Activated T-cell treated with anti-CD3 and anti-CD28 coated beads, Interleukin-2, amount 50 U/mL, for 72 hours (primary cell): ENCODE measurements at regions not wholly inside any gene's neighbourhood (a gene's known extent, or its start where the extent isn't known, plus 50 kb on each side); places are given as distances from the start of the nearest gene placed in this dataset.

Experiments used
- ATAC-seq, 2 donors: fragments of 150-1000 bp; cut with Tn5 transposase; replicated peaks in 1 of 2; 2 replicates each; pipeline ENCODE4 v1.10.0; 2021; ENCODE audit warnings: moderate library complexity in 2 of 2, mild to moderate bottlenecking in 1 of 2
- DNase-seq, 2 donors: peaks; one replicate each; pipeline ENCODE4 v3.0.0; 2021 to 2022; ENCODE audit warnings: mixed read lengths in 1 of 2
- H3K27ac Mint-ChIP-seq: one replicate; pipeline ENCODE4 v1.8.0; 2022; ENCODE audit warnings: mild to moderate bottlenecking, moderate library complexity, mixed read lengths
- H3K27me3 Mint-ChIP-seq: one replicate; pipeline ENCODE4 v1.8.0; 2022; ENCODE audit warnings: low read depth, mixed read lengths
- H3K36me3 Mint-ChIP-seq, 2 donors: one replicate each; pipeline ENCODE4 v1.8.0; 2022; ENCODE audit warnings: mixed read lengths in 2 of 2, mild to moderate bottlenecking in 1 of 2; ENCODE audit not compliant: insufficient read depth in 2 of 2
- H3K4me1 Mint-ChIP-seq: one replicate; pipeline ENCODE4 v1.8.0; 2022; ENCODE audit warnings: low read depth, mixed read lengths
- H3K4me3 Mint-ChIP-seq, 2 donors: one replicate each; pipeline ENCODE4 v1.8.0; 2022; ENCODE audit warnings: mild to moderate bottlenecking in 2 of 2, mixed read lengths in 2 of 2, moderate library complexity in 2 of 2
- H3K9me3 Mint-ChIP-seq, 2 donors: one replicate each; pipeline ENCODE4 v1.8.0; 2022; ENCODE audit warnings: mixed read lengths in 2 of 2

- H3K27me3 Mint-ChIP-seq, result peaks cover 81% of the 10 kb centered on the region
These were observed 67.6 kb downstream of the FOXD1 start for GRCh38 chr5:73380710-73381589.

GRCh38 chr5:73380041-73380440 lies 68.5 kb downstream of the FOXD1 start:
- Mint-ChIP-seq H3K36me3 (peaks cover 7 to 13% of the 10 kb centered on the region in 2 donors), H3K27ac (no peak overlapping the region), H3K4me1 (peaks cover 16% of the 10 kb centered on the region), H3K9me3 (peaks cover 2% of the 10 kb centered on the region in 2 donors), H3K27me3 (peaks cover 84% of the 10 kb centered on the region), H3K4me3 (no peak overlapping the region)
- DNase-seq (no peak), ATAC-seq (no peak)

More at GRCh38 chr5:73380710-73381589, 67.6 kb downstream of the FOXD1 start:
- H3K36me3 Mint-ChIP-seq, result peaks cover 10 to 17% of the 10 kb centered on the region in 2 donors
- ATAC-seq (no peak), DNase-seq (no peak)
- H3K4me3 Mint-ChIP-seq, result peak overlapping the region; percentile 72 to 78
- no peak overlapping the region for H3K27ac Mint-ChIP-seq
- H3K4me1 Mint-ChIP-seq, result peaks cover 16% of the 10 kb centered on the region
- H3K9me3 Mint-ChIP-seq, result peaks cover 5% of the 10 kb centered on the region in 2 donors

GRCh38 chr5:73379435-73379834 lies 69.1 kb downstream of the FOXD1 start:
- H3K4me3 Mint-ChIP-seq, result no peak overlapping the region
- H3K27ac Mint-ChIP-seq, result no peak overlapping the region
- peaks cover 0 to 2% of the 10 kb centered on the region in 2 donors for H3K9me3 Mint-ChIP-seq
- ATAC-seq, result no peak
- peaks cover 16% of the 10 kb centered on the region for H3K4me1 Mint-ChIP-seq
- H3K36me3 Mint-ChIP-seq, result peaks cover 4 to 8% of the 10 kb centered on the region in 2 donors
- no peak for DNase-seq
- H3K27me3 Mint-ChIP-seq, result peaks cover 84% of the 10 kb centered on the region

- peaks cover 2% of the 10 kb centered on the region in 2 donors for H3K36me3 Mint-ChIP-seq
- DNase-seq, result no peak
- H3K4me1 Mint-ChIP-seq, result peaks cover 16% of the 10 kb centered on the region
- peaks cover 82% of the 10 kb centered on the region for H3K27me3 Mint-ChIP-seq
- H3K27ac Mint-ChIP-seq, result no peak overlapping the region
- no peak overlapping the region for H3K4me3 Mint-ChIP-seq
- ATAC-seq, result no peak
- H3K9me3 Mint-ChIP-seq, result peaks cover 0 to 2% of the 10 kb centered on the region in 2 donors
These were observed 69.8 kb downstream of the FOXD1 start for GRCh38 chr5:73378765-73379164.

GRCh38 chr5:73378070-73378469 lies 70.5 kb downstream of the FOXD1 start:
- Mint-ChIP-seq H3K27ac (no peak overlapping the region), H3K4me3 (no peak overlapping the region), H3K27me3 (peaks cover 82% of the 10 kb centered on the region), H3K9me3 (no peaks in the 10 kb centered on the region), H3K36me3 (peaks cover 1 to 2% of the 10 kb centered on the region in 2 donors), H3K4me1 (peaks cover 16% of the 10 kb centered on the region)
- DNase-seq (no peak), ATAC-seq (no peak)

- ATAC-seq (no peak), DNase-seq (no peak)
- Mint-ChIP-seq H3K36me3 (peaks cover 0 to 1% of the 10 kb centered on the region in 2 donors), H3K4me3 (no peak overlapping the region), H3K27ac (no peak overlapping the region), H3K9me3 (no peaks in the 10 kb centered on the region), H3K27me3 (peaks cover 84% of the 10 kb centered on the region), H3K4me1 (peaks cover 16% of the 10 kb centered on the region)
These were observed 71.9 kb downstream of the FOXD1 start for GRCh38 chr5:73376618-73377170.

- peaks cover 12% of the 10 kb centered on the region for H3K4me1 Mint-ChIP-seq
- peaks cover 0 to 1% of the 10 kb centered on the region in 2 donors for H3K36me3 Mint-ChIP-seq
- ATAC-seq (no peak), DNase-seq (no peak)
- peaks cover 86% of the 10 kb centered on the region for H3K27me3 Mint-ChIP-seq
- no peaks in the 10 kb centered on the region for H3K9me3 Mint-ChIP-seq
- H3K4me3 Mint-ChIP-seq, result no peak overlapping the region
- no peak overlapping the region for H3K27ac Mint-ChIP-seq
These were observed 72.6 kb downstream of the FOXD1 start for GRCh38 chr5:73375949-73376348.

- Mint-ChIP-seq H3K27ac (no peak overlapping the region), H3K4me1 (peaks cover 5% of the 10 kb centered on the region), H3K9me3 (no peaks in the 10 kb centered on the region), H3K36me3 (no peaks in the 10 kb centered on the region), H3K27me3 (peaks cover 79% of the 10 kb centered on the region), H3K4me3 (no peak overlapping the region)
- no peak for ATAC-seq
- no peak for DNase-seq
These were observed 73.4 kb downstream of the FOXD1 start for GRCh38 chr5:73375191-73375545.

GRCh38 chr5:73374520-73375190 lies 73.9 kb downstream of the FOXD1 start:
- no peaks in the 10 kb centered on the region for H3K36me3 Mint-ChIP-seq
- DNase-seq (no peak), ATAC-seq (no peak)
- H3K27me3 Mint-ChIP-seq, result peaks cover 77% of the 10 kb centered on the region
- H3K4me1 Mint-ChIP-seq, result no peaks in the 10 kb centered on the region
- no peak overlapping the region for H3K27ac Mint-ChIP-seq
- H3K4me3 Mint-ChIP-seq, result no peak overlapping the region
- no peaks in the 10 kb centered on the region for H3K9me3 Mint-ChIP-seq

- Mint-ChIP-seq H3K36me3 (no peaks in the 10 kb centered on the region), H3K27me3 (peaks cover 75% of the 10 kb centered on the region), H3K9me3 (no peaks in the 10 kb centered on the region), H3K27ac (no peak overlapping the region), H3K4me1 (no peaks in the 10 kb centered on the region), H3K4me3 (no peak overlapping the region)
- DNase-seq (no peak), ATAC-seq (no peak)
These were observed 74.6 kb downstream of the FOXD1 start for GRCh38 chr5:73373814-73374510.

- Mint-ChIP-seq H3K9me3 (no peaks in the 10 kb centered on the region), H3K36me3 (no peaks in the 10 kb centered on the region), H3K27me3 (peaks cover 63% of the 10 kb centered on the region), H3K27ac (no peak overlapping the region), H3K4me1 (no peaks in the 10 kb centered on the region), H3K4me3 (no peak overlapping the region)
- ATAC-seq (no peak), DNase-seq (no peak)
These were observed 77.7 kb downstream of the FOXD1 start for GRCh38 chr5:73370640-73371583.

- Mint-ChIP-seq H3K27ac (no peak overlapping the region), H3K9me3 (no peaks in the 10 kb centered on the region), H3K36me3 (no peaks in the 10 kb centered on the region), H3K4me1 (no peaks in the 10 kb centered on the region), H3K27me3 (peaks cover 62% of the 10 kb centered on the region), H3K4me3 (no peak overlapping the region)
- ATAC-seq (no peak), DNase-seq (no peak)
These were observed 78.5 kb downstream of the FOXD1 start for GRCh38 chr5:73370095-73370494.
